Left forelimb (tissue), 1 donor: ENCODE measurements at regions not wholly inside any gene's neighbourhood (a gene's known extent, or its start where the extent isn't known, plus 50 kb on each side); places are given as distances from the start of the nearest gene placed in this dataset.
"Not testable (repeated sequence)": the region's sequence is repeated elsewhere in the genome, so short reads cannot be mapped to it uniquely, and the experiment has no call there.

Source experiments
- DNase-seq: peaks from one replicate; pipeline ENCODE4 v3.0.0-alpha.2; 2018; ENCODE audit warnings: low spot score

- no peak for DNase-seq
Observed at GRCh38 chr10:86579883-86580520, 58.4 kb upstream of the WAPL start.

- DNase-seq = no peak
Observed at GRCh38 chr10:86580521-86580891, 58.9 kb upstream of the WAPL start.

GRCh38 chr10:86583983-86584382 is 62.4 kb upstream of the WAPL start:
- DNase-seq = no peak

- peak; percentile 80 for DNase-seq
Observed at GRCh38 chr10:86585037-86585929, 63.7 kb upstream of the WAPL start.

GRCh38 chr10:86586516-86586915 is 64.9 kb upstream of the WAPL start:
- no peak for DNase-seq

GRCh38 chr10:86588781-86589180 is 65.6 kb upstream of the OPN4 start:
- not testable (repeated sequence) for DNase-seq

- no peak for DNase-seq
Observed at GRCh38 chr10:86591436-86591835, 62.9 kb upstream of the OPN4 start.

GRCh38 chr10:86592413-86592812 is 61.9 kb upstream of the OPN4 start:
- DNase-seq = no peak

- no peak for DNase-seq
Observed at GRCh38 chr10:86594535-86594934, 59.8 kb upstream of the OPN4 start.

GRCh38 chr10:86595496-86595895 is 58.9 kb upstream of the OPN4 start:
- no peak for DNase-seq

GRCh38 chr10:86596266-86596665 is 58.1 kb upstream of the OPN4 start:
- DNase-seq = no peak

GRCh38 chr10:86597306-86597705 is 57.0 kb upstream of the OPN4 start:
- DNase-seq = no peak

- no peak for DNase-seq
Observed at GRCh38 chr10:86598151-86598550, 56.2 kb upstream of the OPN4 start.

GRCh38 chr10:86599041-86599440 is 55.3 kb upstream of the OPN4 start:
- DNase-seq = no peak

GRCh38 chr10:86599729-86600128 is 54.6 kb upstream of the OPN4 start:
- no peak for DNase-seq

GRCh38 chr10:86600296-86600695 is 54.1 kb upstream of the OPN4 start:
- DNase-seq = no peak

GRCh38 chr10:86601956-86602602 is 52.3 kb upstream of the OPN4 start:
- no peak for DNase-seq

GRCh38 chr10:86603256-86603655 is 51.1 kb upstream of the OPN4 start:
- DNase-seq = no peak
